Inferior parietal cortex (tissue), 1 donor: ENCODE measurements at regions not wholly inside any gene's neighbourhood (a gene's known extent, or its start where the extent isn't known, plus 50 kb on each side); places are given as distances from the start of the nearest gene placed in this dataset.
"Not testable (repeated sequence)": the region's sequence is repeated elsewhere in the genome, so short reads cannot be mapped to it uniquely, and the experiment has no call there.

Experiments used
- DNase-seq: peaks from one replicate; pipeline ENCODE4 v3.0.0-alpha.2; 2016; ENCODE audit errors: extremely low spot score

- DNase-seq, result no peak
Observed at GRCh38 chr18:37873416-37873815, 307.8 kb upstream of the CELF4 start.

- DNase-seq, result no peak
Observed at GRCh38 chr18:37872562-37872961, 307.0 kb upstream of the CELF4 start.

DNA sequence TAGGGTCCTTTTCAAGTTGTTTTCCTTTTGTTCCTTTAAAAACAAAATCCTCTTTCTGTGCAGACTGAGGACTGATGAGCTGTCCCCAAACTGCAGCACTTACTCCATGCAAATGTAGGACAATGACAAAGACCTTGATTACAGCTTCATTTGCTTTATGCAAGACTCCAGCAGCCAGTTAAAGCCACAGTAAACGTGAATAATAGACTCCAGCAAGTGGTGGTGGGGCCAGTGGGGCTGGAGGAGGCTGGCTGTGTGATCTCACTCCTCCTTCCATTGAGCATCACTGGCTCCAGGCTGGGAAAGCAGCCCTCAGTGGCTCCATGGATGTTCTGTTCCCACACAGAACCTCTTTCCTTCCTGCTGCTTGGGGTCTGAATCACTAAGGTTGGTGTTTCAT is 306.0 kb upstream of the CELF4 start:
- no peak for DNase-seq

DNA sequence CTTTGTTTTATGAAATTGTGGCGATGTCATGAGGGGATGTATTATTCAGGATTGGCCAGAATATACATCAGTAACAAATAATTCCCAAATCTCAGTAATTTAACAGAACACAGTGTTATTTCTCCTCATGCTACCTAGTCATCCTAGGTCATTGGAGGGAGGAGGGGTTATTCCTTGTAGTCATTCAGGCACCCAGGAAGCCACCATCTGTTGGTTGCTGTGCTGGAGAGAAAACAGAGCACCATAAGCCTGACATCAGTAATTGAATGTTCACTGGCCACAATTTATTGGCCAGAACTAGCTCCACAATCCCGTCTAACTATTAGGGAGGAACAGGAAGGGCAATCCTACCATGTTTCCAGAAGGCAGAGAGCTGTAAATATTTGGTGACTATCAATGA is 303.5 kb upstream of the CELF4 start:
- no peak for DNase-seq

DNA sequence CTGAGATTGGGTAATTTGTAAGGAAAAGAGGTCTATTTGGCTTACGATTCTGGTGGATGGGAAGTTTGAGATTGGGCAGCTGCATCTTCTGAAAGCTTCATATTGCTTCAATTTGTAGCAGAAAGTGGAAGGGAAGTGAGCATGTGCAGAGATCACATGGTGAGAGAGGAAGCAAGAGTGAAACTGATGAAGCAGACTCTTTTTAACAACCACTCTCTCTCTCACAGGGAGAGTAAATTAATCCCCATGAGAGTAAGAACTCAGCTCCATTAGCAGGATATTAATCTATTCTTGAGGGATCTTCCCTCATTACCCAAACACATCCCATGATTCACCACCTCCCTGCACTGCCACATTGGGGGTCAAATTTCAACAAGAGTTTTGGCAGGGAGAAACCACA is 298.5 kb upstream of the CELF4 start:
- DNase-seq, result no peak

GRCh38 chr18:37861981-37862380 is 296.4 kb upstream of the CELF4 start:
- DNase-seq, result no peak

DNA sequence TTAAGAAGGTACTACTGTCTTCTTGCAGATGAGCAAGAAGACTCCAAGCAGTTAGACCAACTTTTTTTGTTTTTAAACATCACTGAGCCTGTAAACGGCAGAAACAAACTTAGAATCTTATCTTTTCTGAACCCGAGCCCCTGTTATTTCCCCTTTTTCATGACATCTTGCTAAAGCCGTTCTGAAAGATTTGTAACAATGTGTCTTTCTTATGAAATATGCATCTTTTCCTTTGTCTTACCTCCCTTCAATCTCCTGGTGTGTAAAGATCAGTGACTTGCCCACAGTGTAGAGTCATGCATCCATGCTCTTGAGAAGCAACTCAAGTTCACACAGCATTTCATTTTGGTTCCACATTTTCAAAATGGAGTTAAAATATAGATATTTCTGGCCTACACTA is 288.8 kb upstream of the CELF4 start:
- no peak for DNase-seq

DNA sequence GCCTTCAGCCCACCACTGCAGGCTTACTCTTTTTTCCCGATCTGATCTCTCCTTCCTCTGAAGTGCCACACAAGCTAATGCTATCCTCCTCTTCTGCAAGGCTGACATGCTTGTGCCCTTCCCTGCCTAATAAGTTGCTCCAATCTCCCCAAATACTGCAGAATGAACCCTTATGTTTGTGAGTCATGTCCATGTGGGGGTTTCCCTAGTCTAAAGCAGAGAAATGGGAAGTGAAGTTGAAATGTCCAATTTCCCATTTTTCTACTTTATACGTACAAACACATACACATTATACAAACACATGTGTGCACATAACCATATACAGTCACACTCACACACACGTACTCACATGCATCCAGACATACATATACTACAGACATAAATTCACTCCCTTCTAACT is 288.1 kb upstream of the CELF4 start:
- no peak for DNase-seq

- DNase-seq, result no peak
Observed at GRCh38 chr18:37852464-37852863, 286.9 kb upstream of the CELF4 start.

DNA sequence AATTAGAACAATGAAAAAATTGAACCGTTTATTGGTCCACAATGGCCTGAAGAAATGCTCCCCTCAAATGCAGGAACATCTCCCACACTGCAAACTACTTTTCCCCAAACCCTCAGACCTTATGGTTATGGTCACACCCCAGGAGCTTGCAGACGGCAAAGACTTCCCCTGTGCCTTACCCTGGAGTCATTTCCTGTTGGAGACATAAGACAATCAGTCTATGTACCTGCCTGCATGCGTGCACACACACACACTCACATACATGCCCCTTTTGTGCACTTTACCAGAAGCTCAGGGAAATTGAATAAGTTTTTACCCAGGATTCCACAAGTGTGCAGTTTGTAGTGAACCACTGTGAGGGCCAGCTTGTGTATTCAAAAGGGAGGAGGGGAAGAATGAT is 281.9 kb upstream of the CELF4 start:
- no peak for DNase-seq

- no peak for DNase-seq
Observed at GRCh38 chr18:37846996-37847395, 281.4 kb upstream of the CELF4 start.

- no peak for DNase-seq
Observed at GRCh38 chr18:37845498-37845897, 279.9 kb upstream of the CELF4 start.

GRCh38 chr18:37844209-37844970 is 278.8 kb upstream of the CELF4 start:
- no peak for DNase-seq

- DNase-seq, result no peak
Observed at GRCh38 chr18:37838083-37838482, 272.5 kb upstream of the CELF4 start.

GRCh38 chr18:37836071-37836970 is 270.7 kb upstream of the CELF4 start:
- no peak for DNase-seq

GRCh38 chr18:37832010-37832695 is 266.6 kb upstream of the CELF4 start:
- not testable (repeated sequence) for DNase-seq

GRCh38 chr18:37812961-37813360 is 247.4 kb upstream of the CELF4 start:
- DNase-seq, result no peak

DNA sequence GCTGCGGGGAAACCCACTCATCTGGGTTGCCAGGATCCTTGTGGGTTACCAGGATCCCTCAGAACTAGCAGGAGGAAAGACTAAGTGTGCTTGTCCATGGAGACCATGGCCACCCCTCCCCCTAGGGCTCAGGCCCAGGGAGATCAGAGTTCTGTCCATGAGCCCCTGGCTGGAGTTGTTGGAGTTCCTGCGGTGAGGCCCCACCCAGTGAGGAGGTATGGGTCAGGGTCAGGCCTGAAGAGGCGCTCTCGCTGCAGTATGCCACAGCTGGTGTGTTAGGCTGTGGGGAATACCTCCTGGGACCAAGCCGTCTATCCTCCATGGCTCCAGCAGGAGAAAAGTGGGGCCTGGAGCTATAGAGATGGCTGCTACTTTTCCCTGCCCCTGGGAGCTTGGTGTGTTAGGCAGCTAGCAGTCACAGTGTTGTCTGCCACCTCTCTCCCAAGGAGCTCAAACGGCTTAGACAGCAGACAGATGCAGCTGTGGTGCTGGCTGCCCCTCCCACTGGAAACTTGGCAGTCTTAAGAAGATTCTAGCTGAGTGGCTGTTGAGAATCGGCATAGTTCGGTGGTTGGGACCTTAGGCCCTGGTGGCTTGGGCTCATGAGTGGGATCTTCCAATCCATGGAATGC is 240.3 kb upstream of the CELF4 start:
- no peak for DNase-seq

DNA sequence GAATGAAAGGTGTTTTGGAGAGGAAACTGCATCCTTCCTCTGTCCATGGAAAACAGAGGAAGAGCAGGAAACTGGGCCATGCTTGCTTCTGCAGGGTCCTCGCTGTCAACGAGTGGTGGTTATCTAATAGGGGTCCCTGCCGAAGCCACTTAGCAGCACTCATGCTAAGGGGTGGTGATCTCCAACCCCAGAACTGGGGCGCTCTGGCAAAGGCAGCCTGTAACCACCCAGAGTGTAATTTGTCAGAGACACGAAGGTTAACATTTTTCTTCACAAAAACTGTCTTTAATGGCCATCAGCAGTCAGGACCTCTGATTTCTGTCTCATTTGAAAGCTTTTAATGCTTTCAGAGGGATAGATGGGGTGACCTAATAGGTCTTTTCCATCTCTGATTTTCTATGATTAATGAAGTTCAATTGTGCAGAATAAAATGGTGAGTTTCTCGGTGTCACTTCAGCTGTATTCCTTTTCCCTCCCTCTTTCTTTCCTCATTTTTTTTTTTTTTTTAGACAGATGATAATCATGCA is 231.3 kb upstream of the CELF4 start:
- DNase-seq, result no peak

- DNase-seq, result no peak
Observed at GRCh38 chr18:37787452-37787851, 221.9 kb upstream of the CELF4 start.

- DNase-seq, result no peak
Observed at GRCh38 chr18:37783771-37784170, 218.2 kb upstream of the CELF4 start.

- no peak for DNase-seq
Observed at GRCh38 chr18:37779220-37779619, 213.6 kb upstream of the CELF4 start.
